ENCODE measurements at regions not wholly inside any gene's neighbourhood (a gene's known extent, or its start where the extent isn't known, plus 50 kb on each side); places are given as distances from the start of the nearest gene placed in this dataset.

- TF ChIP-seq MAX (IDR thresholded peaks at IDR 0.05; ENCODE audit: insufficient read depth, insufficient read length): no peak
- no peak for TF ChIP-seq CTCF (IDR thresholded peaks at IDR 0.05; ENCODE audit: extremely low read depth in 1 of 2, insufficient read depth in 1 of 2, low read depth in 1 of 2, low read length in 2 of 2)
- TF ChIP-seq POLR2A (IDR thresholded peaks at IDR 0.05; ENCODE audit: low read depth, low read length): no peak
- TF ChIP-seq POLR2AphosphoS5 (IDR thresholded peaks at IDR 0.05; ENCODE audit: insufficient read depth, low read depth, low read length): no peak
These were observed 332.2 kb upstream of the MTPN start for GRCh38 chr7:136309407-136309806.

Data from endothelial cell of umbilical vein (primary cell).